Iris pigment epithelial cell (primary cell): ENCODE measurements at regions not wholly inside any gene's neighbourhood (a gene's known extent, or its start where the extent isn't known, plus 50 kb on each side); places are given as distances from the start of the nearest gene placed in this dataset.
"Not testable (repeated sequence)": the region's sequence is repeated elsewhere in the genome, so short reads cannot be mapped to it uniquely, and the experiment has no call there.

ENCODE experiments used
- DNase-seq: peaks from one replicate; pipeline ENCODE4 v3.0.0-alpha.2; 2011; ENCODE audit warnings: low read depth

DNA sequence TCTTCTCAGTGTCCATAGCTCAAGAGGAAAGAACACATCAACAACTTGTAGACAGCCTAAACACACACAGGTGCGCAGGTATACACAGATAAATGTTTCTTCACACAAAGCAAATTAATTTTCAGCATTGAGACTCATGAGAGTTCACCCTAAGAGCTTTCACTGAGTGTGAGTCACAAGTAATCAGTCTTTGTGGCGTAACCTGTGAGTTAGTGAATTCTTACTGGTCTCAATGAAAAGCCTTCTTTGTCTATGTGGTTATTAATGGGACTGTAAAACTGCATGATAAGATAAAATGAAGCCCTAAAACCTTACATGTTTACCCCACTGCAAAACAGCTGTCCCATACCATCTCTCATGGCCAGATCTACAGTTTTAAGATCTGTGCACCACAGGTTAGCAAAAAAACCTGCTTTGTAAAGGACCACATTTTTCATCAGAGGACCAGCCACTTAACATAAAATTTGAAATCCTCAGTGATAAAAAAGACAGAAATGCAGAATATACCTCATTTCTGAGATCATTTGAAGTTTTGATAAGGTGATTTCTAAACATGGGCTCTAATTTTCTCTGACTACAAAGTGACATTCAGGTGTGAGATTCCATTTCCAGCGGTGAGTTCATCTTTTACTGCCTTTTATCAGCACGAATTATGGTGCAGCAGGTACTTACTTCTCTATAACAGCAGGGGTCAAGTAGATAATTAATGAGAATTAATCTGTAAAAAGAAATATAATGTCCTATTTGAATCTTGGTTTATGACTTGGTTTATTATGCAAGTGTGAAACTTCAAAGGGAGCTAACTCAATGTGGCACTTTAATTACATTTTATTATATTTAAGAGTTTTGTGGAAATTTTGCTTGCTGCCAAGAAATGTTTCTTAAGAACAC lies 335.7 kb upstream of the PIK3R1 start:
- DNase-seq: peak; percentile 19

DNA sequence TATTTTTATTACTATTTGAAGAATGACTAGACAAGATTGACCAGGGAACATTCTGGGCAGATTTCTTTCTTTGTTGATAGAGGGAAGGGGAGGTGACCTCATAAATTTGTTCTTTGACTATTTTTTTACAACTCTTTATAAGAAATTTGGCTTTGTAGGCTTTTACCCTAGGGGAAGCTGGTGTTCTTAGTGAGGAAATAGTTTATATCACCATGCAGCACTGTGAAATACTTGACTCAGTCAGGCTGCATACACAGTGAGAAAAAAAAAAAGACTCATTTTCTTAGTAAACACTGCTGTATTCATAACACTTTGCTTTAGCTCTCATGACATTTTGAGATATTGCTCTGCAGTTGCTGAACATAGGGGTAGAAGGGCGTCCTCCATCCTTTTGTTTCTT lies 336.6 kb upstream of the PIK3R1 start:
- DNase-seq: no peak

DNA sequence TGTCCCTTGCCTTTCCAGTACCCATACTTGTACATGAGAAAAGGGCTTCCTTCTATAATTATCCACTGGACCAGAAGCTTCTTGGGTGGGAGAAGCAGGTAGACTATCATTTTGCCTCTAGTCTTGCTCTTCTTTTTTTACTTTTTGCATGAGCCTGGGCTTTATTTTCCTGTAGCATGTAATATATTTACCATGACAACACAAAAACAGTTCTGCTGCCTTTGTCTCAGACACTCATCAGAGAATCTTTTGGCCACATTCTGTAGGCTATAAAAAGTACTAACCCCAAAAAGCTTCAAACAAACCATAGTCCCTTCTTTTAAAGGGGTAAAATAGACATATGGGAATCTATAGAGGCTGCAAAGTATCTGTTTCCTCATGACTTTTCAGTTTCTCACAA lies 339.2 kb upstream of the PIK3R1 start:
- DNase-seq: no peak

DNA sequence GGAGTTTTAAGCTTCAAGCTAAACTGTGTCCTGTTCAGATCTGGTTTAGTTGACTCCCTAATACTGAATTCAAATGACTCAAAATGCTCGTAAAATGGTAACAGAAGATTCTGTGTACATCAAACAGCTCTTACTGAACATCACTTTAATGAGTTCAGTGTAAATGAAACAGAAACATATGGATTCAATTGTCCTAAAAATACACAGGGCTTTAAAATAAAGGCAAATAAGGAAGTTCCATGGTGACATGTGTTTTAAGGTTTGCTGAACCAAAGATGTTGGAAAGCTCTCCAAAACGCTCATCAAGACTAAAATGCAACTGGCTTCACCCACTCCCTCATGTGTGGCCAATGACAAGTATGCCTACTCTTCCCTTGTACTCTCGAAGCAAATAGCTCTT lies 340.0 kb upstream of the PIK3R1 start:
- DNase-seq: no peak

DNA sequence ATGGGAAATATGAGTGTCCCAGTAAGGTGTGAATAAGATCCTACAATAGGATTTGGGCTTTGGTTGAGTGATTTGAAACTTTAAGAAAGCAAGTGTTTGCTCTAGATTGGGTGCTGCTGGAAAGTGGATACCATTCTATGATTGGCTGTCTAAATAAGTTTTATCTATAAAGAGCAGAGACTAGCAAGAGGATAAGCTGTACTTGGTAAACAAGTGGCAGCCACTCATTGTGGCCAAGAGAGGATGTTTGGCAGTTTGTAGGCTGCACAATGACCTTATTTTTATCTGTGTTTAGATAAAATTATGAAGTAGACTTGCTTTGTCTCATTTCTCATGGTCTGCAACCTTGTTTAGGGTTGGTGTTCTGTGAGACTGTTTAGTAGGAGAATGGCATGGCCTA lies 341.6 kb upstream of the PIK3R1 start:
- no peak for DNase-seq

DNA sequence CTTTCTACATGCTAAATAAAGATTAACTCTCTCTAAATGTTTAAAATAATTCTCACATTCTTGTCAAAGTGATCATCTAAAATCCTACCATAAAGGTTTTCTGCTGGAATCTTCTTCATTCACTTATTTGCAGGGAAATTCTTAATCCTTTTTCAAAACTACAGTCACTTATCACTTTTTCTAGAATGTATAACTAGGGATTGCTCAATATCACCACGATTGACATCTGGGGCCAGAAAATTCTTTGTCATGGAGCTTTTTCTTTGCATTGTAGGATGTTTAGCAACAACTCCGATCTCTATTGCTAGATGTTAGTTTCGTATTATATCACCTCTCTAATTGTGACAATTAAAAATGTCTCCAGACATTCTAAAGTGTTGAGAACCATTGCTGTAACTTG lies 344.9 kb upstream of the PIK3R1 start:
- no peak for DNase-seq

DNA sequence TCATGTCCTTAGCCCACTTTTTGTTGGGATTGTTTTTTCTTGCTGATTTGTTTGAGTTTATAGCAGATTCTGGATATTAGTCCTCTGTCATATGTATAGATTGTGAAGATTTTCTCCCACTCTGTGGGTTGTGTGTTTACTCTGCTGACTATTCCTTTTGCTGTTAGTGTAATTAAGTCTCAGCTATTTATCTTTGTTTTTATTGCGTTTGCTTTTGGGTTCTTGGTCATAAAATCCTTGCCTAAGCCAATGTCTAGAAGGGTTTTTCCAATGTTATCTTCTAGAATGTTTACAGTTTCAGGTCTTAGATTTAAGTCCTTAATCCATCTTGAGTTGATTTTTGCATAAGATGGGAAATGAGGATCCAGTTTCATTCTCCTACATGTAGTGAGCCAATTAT lies 351.2 kb upstream of the PIK3R1 start:
- DNase-seq: not testable (repeated sequence)

DNA sequence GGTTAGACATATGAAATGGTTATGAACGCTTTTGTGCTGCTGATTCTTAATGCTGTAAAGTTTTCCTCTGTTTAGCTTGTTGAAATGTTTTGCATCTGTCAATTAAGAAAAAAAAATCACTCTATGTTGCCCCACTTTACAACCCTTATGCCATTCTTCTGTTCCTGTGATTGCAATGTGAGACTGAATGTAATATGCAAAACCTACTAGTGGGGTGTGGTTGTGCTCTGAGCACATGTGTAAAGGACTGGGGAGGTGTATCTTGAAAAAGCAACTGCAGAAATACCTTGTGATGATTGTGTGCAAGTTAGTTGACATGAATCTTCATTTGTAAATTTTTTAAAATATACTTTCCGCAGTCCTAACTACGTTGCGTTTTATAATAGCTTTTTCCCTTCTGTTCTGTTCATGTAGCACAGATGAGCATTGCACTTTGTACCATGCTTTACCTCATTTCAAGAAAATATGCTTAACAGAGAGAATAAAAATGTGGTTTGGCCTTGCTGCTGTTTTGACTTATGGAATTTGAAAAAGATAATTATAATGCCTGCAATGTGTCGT lies 357.0 kb upstream of the PIK3R1 start:
- DNase-seq: no peak

DNA sequence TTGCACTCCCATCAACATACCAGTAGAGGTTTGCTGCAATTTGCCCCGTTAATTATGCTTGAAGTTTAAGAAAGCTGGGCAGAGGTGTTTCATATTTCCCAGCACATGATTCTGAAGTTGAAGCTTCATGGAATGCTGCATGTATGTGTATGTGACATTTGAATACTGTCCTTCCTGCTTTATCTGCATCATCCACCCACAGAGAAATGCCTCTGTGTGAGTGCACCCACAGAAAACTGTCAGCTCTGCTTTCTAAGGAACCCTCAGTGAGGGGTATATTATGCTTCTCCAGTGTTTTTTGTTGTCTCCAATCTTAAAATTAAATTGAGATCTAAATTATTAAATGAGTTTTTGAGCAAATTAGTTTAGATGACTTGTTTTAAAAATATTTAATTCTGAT lies 358.1 kb upstream of the PIK3R1 start:
- DNase-seq: no peak

DNA sequence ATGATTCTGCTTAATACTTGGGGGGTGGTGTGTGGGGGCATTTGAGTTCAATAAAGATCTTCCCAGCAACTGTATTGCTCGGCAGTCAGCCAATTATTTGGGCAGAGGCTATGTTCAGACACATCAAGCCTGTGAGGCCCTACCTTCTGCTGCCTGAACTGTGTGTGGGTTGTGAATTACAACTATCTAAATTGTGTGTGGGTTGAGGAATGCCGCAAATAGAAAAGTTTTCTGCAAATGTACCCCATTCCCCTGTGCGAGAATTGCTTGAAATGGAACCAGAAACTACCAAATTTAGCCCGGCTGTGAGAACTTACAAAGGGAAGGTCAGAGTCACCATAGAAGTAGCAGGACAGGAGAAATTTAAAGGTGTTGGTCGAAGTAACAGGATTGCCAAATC lies 360.0 kb upstream of the PIK3R1 start:
- DNase-seq: no peak

DNA sequence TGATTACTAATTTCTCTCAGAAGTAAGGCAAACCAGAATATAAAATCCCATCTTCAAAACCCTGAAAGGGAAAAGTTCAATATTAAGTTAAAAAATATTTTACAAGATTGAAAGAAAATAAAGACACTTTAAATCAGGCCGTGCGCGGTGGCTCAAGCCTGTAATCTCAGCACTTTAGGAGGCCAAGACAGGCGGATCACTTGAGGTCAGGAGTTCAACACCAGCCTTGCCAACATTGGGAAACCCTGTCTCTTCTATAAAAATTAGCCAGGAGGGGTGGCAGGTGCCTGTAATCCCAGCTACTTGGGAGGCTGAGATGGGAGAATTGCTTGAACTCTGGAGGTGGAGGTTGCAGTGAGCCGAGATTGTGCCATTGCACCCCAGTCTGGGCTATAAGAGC lies 364.6 kb upstream of the PIK3R1 start:
- not testable (repeated sequence) for DNase-seq

DNA sequence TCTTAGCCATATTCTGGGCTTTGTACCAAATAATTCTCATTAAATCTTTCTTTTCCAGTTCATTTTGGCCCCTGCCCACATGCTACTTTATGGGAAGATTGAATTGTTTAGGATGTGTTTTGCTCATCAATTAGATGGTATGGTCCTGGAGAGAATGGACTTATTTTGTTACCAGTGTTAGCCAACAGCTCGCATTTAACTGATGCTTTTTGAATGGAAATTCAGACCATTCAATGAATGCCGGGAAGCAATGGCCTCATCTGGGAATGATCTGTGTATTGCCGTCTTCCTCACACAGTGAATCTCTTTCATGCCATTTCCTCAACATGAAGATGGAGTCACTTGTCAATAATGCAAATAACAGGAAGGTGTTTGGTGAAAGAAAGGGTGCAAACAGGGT lies 370.6 kb upstream of the PIK3R1 start:
- no peak for DNase-seq

DNA sequence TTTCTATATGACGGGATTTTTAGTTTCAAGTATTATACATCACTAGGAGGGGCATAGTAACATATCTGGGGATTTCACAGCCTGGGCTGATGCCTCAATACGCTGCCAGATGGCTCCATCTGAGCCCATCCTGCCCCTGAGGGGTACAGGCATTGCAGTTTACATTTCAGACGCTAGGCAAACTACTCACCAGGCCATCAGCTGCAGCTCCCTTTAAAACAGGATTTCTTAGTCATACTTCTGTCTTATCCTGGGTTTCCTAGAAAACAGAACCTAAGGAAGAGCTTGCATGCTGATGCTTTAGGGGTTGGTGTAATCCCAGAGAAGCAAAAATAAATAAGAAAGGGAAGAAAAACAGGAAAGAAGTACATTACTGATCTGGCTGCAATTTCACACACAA lies 372.8 kb upstream of the PIK3R1 start:
- peak; percentile 23 for DNase-seq

DNA sequence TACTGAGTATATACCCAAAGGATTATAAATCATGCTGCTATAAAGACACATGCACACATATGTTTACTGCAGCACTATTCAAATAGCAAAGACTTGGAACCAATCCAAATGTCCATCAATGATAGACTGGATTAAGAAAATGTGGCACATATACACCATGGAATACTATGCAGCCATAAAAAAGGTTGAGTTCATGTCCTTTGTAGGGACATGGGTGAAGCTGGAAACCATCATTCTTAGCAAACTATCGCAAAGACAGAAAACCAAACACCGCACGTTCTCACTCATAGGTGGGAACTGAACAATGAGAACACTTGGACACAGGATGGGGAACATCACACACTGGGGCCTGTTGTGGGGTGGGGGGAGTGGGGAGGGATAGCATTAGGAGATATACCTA lies 378.3 kb upstream of the PIK3R1 start:
- DNase-seq: not testable (repeated sequence)

DNA sequence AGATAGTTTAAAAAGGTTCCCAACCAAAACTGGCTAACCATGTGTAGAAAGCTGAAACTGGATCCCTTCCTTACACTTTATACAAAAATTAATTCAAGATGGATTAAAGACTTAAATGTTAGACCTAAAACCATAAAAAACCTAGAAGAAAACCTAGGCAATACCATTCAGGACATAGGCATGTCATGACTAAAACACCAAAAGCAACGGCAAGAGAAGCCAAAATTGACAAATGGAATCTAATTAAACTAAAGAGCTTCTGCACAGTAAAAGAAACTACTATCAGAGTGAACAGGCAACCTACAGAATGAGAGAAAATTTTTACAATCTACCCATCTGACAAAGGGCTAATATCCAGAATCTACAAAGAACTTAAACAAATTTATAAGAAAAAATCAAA lies 379.1 kb upstream of the PIK3R1 start:
- DNase-seq: not testable (repeated sequence)

DNA sequence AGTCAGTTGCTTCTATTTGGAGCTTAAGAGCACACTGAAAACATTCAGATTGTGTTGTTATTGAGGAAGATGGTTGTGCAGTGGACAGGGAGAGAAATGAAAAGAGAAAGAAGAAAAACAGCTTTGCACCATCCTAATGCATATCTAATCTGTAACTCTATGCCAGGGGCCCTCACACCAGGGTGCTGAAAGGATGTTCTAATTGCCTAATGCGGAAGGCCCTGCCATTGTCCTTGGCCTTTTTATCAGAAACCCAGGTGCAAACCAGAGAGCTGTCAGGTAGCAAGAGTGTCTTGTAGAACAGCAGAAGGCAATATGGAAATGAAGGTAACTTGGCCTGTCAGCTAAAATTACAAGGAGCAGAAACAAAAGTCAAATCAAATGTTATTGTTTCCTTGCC lies 384.5 kb upstream of the PIK3R1 start:
- DNase-seq: no peak

DNA sequence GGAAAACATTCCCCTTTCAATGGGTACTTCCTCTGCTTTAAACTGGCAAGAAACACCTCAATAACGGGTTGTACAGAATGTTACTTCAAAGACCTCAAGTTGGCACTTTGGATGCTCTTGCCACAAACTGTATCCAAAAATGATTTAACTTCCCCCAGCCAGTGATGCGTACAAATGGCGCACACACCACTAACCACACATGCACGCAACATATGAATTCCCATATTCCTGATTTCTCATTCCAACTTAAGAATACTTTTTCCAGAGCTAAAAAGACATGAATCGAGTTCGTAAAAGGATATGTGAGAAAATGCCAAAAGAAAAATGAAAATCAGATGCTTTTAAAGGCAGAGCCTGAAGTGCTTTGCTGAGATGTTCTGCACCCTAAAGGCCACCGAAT lies 388.0 kb upstream of the PIK3R1 start:
- no peak for DNase-seq

DNA sequence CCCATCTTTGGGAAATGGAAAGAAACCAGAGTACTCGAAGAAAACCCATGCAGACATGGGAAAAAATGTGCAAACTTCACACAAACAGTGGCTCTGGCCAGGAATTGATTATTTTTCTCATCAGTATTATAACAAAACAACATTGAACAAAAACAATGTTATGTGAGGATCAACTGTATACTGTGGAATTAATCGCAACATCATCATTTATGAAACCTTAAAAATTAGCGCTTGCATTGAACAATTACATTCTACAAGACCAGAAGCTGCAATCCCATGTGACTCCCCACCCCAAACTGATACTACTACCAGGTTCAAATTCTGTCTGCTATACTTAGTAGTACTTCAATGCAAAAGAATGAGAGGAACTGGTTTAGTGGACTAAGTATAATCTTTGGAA lies 390.7 kb upstream of the PIK3R1 start:
- no peak for DNase-seq

DNA sequence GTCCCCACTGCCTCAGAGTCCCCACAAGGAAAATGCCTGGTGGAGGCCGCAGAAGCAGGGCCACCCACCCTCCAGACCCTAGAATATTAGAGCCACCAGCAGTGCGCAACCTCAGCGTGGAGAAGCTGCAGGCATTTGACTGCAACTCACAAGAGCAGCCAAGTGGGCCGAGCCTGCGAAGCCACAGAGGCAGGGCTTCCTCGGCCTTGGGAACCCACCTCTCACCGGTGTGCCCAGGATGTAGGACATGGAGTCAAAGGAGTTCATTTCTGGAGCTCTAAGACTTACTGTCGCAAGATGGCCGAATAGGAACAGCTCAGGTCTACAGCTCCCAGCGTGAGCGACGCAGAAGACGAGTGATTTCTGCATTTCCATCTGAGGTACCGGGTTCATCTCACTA lies 397.9 kb upstream of the PIK3R1 start:
- DNase-seq: no peak

DNA sequence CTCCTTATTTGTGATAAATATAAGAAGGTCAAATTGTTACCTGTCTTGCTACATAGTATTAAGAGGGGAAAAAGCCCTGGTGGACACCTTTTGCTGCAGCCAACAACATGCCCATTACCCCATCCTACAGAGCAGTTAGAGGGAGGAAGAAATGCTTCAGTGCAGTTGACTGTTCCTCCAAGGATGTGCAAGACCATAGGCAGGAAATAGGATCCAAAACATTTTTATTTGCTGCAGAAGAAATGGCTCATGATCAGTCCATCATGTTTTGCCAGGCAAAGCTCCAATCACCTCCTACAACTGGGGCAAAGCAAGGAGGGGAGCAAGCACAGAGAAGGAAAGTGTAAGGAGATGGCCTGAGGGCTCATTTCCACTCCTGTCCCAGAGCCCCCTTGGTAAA lies 399.1 kb upstream of the PIK3R1 start:
- no peak for DNase-seq

DNA sequence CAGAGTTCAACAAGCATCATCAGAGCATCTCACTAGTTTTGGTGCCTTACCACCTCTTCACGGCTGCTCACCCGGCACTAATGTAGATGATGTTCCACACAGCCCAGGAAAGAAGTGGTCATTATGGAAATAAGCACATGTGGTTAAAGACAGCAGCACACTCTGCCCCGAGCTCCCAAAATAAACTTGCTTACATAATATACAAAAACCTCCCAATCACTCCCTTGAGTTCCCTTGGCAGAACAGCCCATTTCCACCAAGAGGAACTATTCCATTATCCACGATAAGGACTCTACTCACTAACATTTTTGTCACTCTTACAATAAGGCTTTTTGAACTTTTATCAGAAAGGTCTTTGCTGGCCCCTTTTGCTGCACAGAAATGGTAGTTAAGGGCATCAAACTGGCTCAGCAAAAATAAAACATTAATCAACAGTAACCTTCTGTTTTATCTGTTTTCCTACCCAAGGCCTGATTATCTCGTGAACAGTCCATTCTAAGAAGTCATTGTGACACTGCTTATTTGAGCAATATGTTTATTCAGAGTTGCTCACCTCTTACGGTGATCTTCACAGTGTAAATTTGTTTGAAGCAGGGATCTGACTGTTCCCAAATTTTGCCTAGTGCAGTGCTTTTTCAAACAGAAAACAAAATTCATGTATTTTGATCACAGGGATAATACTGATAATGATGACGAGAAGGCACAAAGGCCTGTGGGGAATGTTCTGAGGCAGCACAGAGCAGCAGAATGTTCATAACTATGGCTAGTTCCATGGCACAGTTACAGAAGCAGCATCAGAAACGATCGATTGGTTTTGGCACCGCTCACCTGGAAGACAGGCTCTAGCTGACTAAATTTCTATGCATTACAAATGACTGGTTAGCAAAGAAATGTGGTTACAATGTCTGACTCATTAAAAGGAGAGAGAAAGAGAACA lies 399.8 kb upstream of the PIK3R1 start:
- DNase-seq: peak; percentile 4

DNA sequence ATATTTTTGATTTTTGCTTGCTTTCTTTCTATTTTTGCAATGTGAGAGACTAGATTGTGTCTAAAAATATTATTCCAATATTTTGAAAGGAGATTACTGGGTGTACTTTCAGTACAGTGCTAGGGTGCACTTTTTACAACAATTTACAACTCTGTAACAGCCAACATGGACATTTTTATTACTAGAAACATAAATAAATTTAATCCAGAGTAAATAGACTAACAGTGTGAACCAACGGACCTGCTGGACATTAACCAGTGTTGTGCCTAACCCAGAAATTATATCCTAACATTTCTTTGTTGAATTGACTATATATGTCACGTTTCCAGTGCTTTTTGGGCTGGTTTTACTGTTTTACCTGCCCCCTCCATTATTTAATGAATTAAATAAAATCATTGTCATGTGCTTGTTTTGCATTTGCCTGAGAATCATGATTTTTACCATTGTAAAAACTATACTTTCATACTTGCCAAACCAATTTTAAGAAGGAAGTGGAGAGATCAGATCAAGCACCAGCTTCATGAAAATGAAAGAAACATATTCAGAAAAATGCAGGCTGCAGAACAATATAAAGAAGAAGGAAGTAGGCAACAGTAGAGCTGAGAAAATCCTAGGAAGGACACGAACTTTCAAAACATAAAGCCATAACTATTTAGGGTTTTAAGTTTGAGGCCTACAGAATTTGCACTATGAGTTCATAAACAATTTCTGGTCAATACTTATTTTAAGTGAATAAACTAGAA lies 400.8 kb upstream of the PIK3R1 start:
- no peak for DNase-seq
